Skeletal muscle satellite cell (primary cell): ENCODE measurements at regions not wholly inside any gene's neighbourhood (a gene's known extent, or its start where the extent isn't known, plus 50 kb on each side); places are given as distances from the start of the nearest gene placed in this dataset.

Experiments
- H3K27me3 ChIP-seq: 2 replicates; pipeline ENCODE4 v1.7.0; 2013; ENCODE audit warnings: low read length; ENCODE audit not compliant: control insufficient read depth, insufficient read depth
- H3K36me3 ChIP-seq: 2 replicates; pipeline ENCODE4 v1.7.0; 2013; ENCODE audit warnings: mild to moderate bottlenecking, control low read depth, low read length; ENCODE audit not compliant: insufficient read depth
- H3K4me1 ChIP-seq: 2 replicates; pipeline ENCODE4 v1.7.0; 2013; ENCODE audit warnings: low read length; ENCODE audit not compliant: control insufficient read depth, insufficient read depth
- H3K4me2 ChIP-seq: 2 replicates; pipeline ENCODE4 v1.7.0; 2013; ENCODE audit warnings: mild to moderate bottlenecking, low read length
- H3K4me3 ChIP-seq: 2 replicates; pipeline ENCODE4 v1.7.0; 2013; ENCODE audit warnings: low read length
- H3K9ac ChIP-seq: 2 replicates; pipeline ENCODE4 v1.7.0; 2013; ENCODE audit warnings: mild to moderate bottlenecking, low read depth, low read length, moderate library complexity
- H3K9me3 ChIP-seq: replicated peaks from 2 replicates; pipeline ENCODE4 v1.7.0; 2013; ENCODE audit warnings: mild to moderate bottlenecking, control low read depth, low read length

GRCh38 chr18:57991552-57991951 is 52.5 kb upstream of the NEDD4L start:
- Histone ChIP-seq H3K36me3 (no peaks in the 10 kb centered on the region), H3K9me3 (no peaks in the 10 kb centered on the region), H3K9ac (no peak overlapping the region)

DNA sequence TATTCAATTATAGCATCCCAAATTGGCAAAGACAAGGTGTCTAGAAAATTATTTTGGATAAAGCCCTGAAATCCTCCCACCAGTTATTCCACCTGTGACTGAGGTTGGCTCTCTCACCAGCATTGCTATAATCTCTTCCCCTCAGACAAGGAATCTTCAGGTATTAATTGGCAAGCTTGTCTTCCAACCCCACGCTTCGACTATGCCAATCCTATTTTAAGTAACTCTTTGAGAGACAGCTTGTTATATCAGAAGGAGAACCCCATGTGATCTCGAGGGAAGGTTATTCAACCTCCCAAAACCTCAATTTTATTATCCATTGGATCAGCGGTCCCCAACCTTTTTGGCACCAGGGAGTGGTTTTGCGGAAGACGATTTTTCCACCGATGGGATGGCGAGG is 54.5 kb upstream of the NEDD4L start:
- no peak overlapping the region for H3K4me3 ChIP-seq
- H3K9me3 ChIP-seq: no peaks in the 10 kb centered on the region
- no peak overlapping the region for H3K4me2 ChIP-seq
- H3K36me3 ChIP-seq: no peaks in the 10 kb centered on the region
- peaks cover 5% of the 10 kb centered on the region for H3K4me1 ChIP-seq
- H3K9ac ChIP-seq: no peak overlapping the region
- H3K27me3 ChIP-seq: peaks cover 24% of the 10 kb centered on the region

More at GRCh38 chr18:57991552-57991951, 52.5 kb upstream of the NEDD4L start:
- Histone ChIP-seq H3K4me1 (peaks cover 4% of the 10 kb centered on the region), H3K27me3 (peaks cover 8% of the 10 kb centered on the region), H3K4me3 (no peak overlapping the region), H3K4me2 (no peak overlapping the region)

DNA sequence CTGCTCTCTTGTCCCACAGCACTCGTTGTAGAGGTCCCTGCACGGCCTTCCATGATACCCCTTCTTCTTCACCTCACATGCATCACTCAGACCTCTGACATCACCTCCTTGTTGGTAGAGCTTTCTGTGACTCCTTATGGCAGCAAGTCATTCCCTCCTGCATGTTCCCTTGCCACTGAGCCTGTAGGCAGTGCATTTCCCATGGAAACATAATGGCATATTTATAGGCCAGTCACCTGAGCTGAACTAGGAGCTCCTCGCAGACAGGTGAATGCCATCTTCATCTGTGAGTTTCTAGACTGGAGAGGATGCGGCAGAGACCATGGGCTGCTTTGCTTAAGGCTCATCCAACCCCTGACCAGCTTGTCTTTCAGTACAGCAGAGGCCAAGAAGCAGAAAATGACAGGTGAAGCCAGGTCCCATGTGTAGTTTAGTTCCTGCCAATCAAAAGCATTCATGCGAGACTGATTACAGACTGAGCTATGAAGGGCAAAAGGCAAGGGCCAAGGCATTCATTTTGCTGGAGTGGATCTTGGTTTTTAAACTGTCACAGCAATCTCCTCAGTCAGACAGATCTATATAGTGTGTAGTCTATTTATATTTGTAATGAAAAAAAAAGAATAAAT is 59.4 kb upstream of the NEDD4L start:
- Histone ChIP-seq H3K4me2 (no peak overlapping the region), H3K4me1 (peaks cover 5% of the 10 kb centered on the region), H3K36me3 (no peaks in the 10 kb centered on the region)

GRCh38 chr18:57983965-57984364 is 60.1 kb upstream of the NEDD4L start:
- H3K36me3 ChIP-seq: no peaks in the 10 kb centered on the region
- H3K9ac ChIP-seq: no peak overlapping the region
- no peak overlapping the region for H3K4me2 ChIP-seq
- H3K4me1 ChIP-seq: peaks cover 5% of the 10 kb centered on the region
- no peak overlapping the region for H3K4me3 ChIP-seq
- no peaks in the 10 kb centered on the region for H3K9me3 ChIP-seq
- H3K27me3 ChIP-seq: peaks cover 40% of the 10 kb centered on the region

More for the DNA sequence above, 59.4 kb upstream of the NEDD4L start:
- Histone ChIP-seq H3K27me3 (peaks cover 41% of the 10 kb centered on the region), H3K4me3 (no peak overlapping the region), H3K9ac (no peak overlapping the region), H3K9me3 (no peaks in the 10 kb centered on the region)

GRCh38 chr18:57983472-57983871 is 60.6 kb upstream of the NEDD4L start:
- H3K4me2 ChIP-seq: no peak overlapping the region
- no peaks in the 10 kb centered on the region for H3K36me3 ChIP-seq
- H3K9ac ChIP-seq: no peak overlapping the region
- no peak overlapping the region for H3K4me3 ChIP-seq
- no peaks in the 10 kb centered on the region for H3K9me3 ChIP-seq
- peaks cover 5% of the 10 kb centered on the region for H3K4me1 ChIP-seq
- peaks cover 41% of the 10 kb centered on the region for H3K27me3 ChIP-seq

DNA sequence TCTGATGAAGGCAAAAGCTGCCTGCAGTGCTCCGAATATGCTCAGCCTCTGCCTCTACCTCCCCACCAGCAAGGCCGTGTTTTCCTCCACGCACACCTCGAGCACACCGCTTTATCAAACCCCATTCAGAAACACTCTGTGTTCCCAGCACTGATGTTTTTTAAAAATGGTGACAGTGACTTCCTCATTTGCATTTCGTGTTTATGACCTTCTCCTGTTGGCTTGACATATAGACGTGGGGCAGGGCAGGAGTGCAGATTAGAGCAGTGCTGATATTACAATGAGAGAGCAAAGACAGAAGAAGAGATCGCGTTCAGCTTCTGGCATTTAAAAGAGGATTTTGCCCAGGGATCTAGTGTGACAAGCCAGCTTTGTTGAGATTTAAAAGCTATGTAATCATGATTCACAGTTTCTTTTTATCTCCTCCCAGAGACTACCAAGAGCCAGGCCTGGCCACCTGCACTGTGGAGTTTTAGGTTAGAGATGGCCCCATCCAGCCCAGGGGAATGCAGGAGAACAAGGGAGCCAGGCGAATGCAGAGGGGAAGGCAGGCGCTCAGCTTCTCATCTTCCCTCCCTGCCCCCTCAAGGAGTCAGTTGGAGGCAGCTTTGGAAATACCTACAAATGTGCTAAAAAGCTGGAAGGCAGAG is 61.5 kb upstream of the NEDD4L start:
- H3K9me3 ChIP-seq: no peaks in the 10 kb centered on the region
- no peak overlapping the region for H3K4me3 ChIP-seq
- H3K27me3 ChIP-seq: peaks cover 41% of the 10 kb centered on the region
- H3K9ac ChIP-seq: no peak overlapping the region
- peaks cover 5% of the 10 kb centered on the region for H3K4me1 ChIP-seq
- H3K36me3 ChIP-seq: no peaks in the 10 kb centered on the region
- no peak overlapping the region for H3K4me2 ChIP-seq

GRCh38 chr18:57981308-57982028 is 62.6 kb upstream of the NEDD4L start:
- Histone ChIP-seq H3K36me3 (no peaks in the 10 kb centered on the region), H3K9me3 (no peaks in the 10 kb centered on the region), H3K9ac (no peak overlapping the region), H3K27me3 (peaks cover 36% of the 10 kb centered on the region), H3K4me1 (no peaks in the 10 kb centered on the region), H3K4me2 (no peak overlapping the region), H3K4me3 (no peak overlapping the region)

DNA sequence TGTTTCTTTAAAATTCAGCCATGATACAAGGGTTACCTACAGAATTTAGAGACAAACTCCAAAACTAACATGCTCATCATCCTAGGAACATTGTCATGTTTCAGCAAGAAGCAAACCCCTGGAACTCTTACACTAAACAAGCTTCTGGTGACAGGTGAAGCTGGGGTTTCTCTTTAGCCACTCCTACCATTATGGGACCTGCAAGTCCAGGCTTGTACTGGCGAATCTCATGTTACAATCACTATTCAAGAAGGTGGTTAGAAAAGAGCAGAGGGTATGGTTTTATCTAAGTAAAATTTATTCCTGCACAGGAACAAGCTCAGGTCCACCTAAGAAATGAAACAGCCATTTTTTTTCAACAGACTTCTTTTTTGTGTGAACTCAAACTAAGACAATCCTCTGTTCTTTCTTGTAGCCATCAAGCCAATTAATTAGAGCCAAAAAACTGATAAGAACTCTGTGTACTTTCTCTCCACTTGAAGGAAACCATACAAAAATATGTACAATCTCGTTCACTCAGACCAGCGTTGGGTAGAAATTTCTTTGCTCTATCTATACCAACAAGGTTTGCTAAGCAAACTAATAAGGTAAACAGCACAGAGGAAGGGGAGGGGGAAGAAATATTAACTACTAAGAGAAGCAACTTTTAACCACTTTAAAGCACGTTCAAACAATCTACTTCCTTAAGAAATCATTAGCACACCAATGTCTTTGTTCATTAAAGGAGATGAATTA is 63.3 kb upstream of the NEDD4L start:
- no peak overlapping the region for H3K9ac ChIP-seq
- H3K36me3 ChIP-seq: no peaks in the 10 kb centered on the region
- peaks cover 34% of the 10 kb centered on the region for H3K27me3 ChIP-seq
- H3K9me3 ChIP-seq: no peaks in the 10 kb centered on the region
- no peak overlapping the region for H3K4me2 ChIP-seq
- no peak overlapping the region for H3K4me3 ChIP-seq
- no peaks in the 10 kb centered on the region for H3K4me1 ChIP-seq

- Histone ChIP-seq H3K4me3 (no peak overlapping the region), H3K9ac (no peak overlapping the region), H3K4me1 (no peaks in the 10 kb centered on the region), H3K36me3 (no peaks in the 10 kb centered on the region), H3K27me3 (peaks cover 28% of the 10 kb centered on the region), H3K4me2 (no peak overlapping the region), H3K9me3 (no peaks in the 10 kb centered on the region)
Measured at GRCh38 chr18:57976230-57976773, 67.7 kb upstream of the NEDD4L start.

DNA sequence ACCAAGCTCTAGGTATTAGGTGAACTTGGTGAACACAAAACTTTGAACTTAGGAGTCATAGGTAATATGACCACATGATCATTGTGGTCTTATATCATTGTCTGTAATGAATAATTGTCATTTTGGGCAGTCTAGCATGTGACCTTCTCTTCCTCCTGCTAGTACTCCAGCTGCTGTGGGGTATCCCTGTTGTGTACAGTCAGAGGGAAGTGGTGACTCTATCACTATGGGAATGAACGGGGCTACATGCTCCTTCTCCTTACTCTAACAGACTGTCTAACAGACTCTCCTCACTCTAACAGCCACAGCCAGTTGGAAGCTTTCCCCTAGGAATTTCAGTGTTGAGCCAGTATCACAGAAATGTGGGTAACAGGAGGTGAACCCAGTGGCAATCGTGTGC is 68.2 kb upstream of the NEDD4L start:
- Histone ChIP-seq H3K9me3 (no peaks in the 10 kb centered on the region), H3K4me1 (no peaks in the 10 kb centered on the region), H3K27me3 (peaks cover 28% of the 10 kb centered on the region), H3K4me3 (no peak overlapping the region), H3K9ac (no peak overlapping the region), H3K36me3 (no peaks in the 10 kb centered on the region), H3K4me2 (no peak overlapping the region)

DNA sequence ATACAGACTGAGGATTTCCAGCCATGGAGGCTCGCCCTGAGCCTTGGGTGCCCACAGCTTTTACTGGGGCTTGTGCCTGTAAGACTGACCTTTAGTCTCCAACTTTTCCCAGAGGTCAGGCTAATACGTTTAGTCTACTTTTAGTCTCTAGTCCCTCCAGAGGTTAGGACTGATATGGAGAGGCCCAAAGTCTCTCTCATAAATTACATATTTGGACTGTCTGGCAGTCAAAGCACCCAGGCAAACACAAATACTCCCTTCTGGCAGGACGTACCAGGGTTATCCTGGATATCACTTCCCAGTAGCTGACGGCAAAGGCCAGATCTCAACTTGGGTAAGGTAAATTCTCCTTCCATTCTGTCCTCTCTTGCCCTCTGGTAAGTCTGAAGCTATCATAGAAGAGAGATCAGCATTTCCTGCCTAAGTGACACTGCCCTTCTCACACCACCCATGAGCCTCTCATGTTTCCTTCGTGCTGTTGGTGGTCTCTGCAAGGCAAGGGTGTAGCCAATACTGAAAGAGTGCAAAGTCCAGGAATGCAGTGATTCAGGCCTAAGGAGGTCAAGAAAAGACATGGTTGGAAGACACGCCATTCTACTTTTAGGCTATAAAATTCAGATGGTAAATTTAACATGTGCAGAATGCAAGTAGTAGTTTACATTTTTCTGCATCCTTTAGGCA is 69.3 kb upstream of the NEDD4L start:
- no peaks in the 10 kb centered on the region for H3K4me1 ChIP-seq
- no peak overlapping the region for H3K4me2 ChIP-seq
- H3K9ac ChIP-seq: no peak overlapping the region
- H3K9me3 ChIP-seq: no peaks in the 10 kb centered on the region
- no peaks in the 10 kb centered on the region for H3K36me3 ChIP-seq
- H3K4me3 ChIP-seq: no peak overlapping the region
- peaks cover 28% of the 10 kb centered on the region for H3K27me3 ChIP-seq
